Stomach (tissue), 8 donors: ENCODE measurements at regions not wholly inside any gene's neighbourhood (a gene's known extent, or its start where the extent isn't known, plus 50 kb on each side); places are given as distances from the start of the nearest gene placed in this dataset.

ENCODE experiments used
- DNase-seq, 2 donors: peaks; one replicate each; pipeline versions ENCODE4 v3.0.0 to v3.0.0-alpha.2; 2013 to 2019
- H3K27ac ChIP-seq, 5 donors: fragments of 200-600 bp in 4 of 5; sonication (generic) in 4 of 5; one replicate each; pipeline ENCODE4 v1.5.1; 2013 to 2019; ENCODE audit warnings: mild to moderate bottlenecking in 1 of 5, moderate library complexity in 1 of 5
- H3K27me3 ChIP-seq, 3 donors: fragments of 200-600 bp; sonication (generic); one replicate each; pipeline ENCODE4 v1.5.1; 2017 to 2019; ENCODE audit warnings: mixed run types in 1 of 3
- H3K36me3 ChIP-seq, 4 donors: fragments of 200-600 bp; sonication (generic); 1 replicate in 3 of 4; 2 replicates in 1 of 4; pipeline ENCODE4 v1.5.1; 2016 to 2019
- H3K4me1 ChIP-seq, 4 donors: fragments of 200-600 bp; sonication (generic); one replicate each; pipeline ENCODE4 v1.5.1; 2016 to 2019
- H3K4me3 ChIP-seq, 4 donors: fragments of 200-600 bp; sonication (generic) in 3 of 4; one replicate each; pipeline ENCODE4 v1.5.1; 2016 to 2019; ENCODE audit warnings: mild to moderate bottlenecking in 1 of 4
- H3K9me3 ChIP-seq, 4 donors: fragments of 200-600 bp; sonication (generic); one replicate each; pipeline ENCODE4 v1.5.1; 2016 to 2019
- EP300 ChIP-seq: sonication (generic); formaldehyde crosslinking; IDR thresholded peaks from one replicate; pipeline ENCODE4 v1.6.1; 2017; ENCODE audit warnings: antibody characterized with exemption
- POLR2A ChIP-seq, 4 donors: fragments of 450-650 bp; IDR thresholded peaks; one replicate each; pipeline ENCODE4 v1.6.1; 2016; ENCODE audit warnings: antibody characterized with exemption in 4 of 4, control low read depth in 2 of 4, mild to moderate bottlenecking in 1 of 4, moderate library complexity in 1 of 4
- POLR2AphosphoS5 ChIP-seq, 3 donors: sonication (generic); formaldehyde crosslinking; IDR thresholded peaks; one replicate each; pipeline ENCODE4 v1.6.1; 2016; ENCODE audit warnings: antibody characterized with exemption in 3 of 3
- WGBS, 5 donors: extraction: QIAGEN DNeasy Blood & Tissue Kit in 3 of 5; methylation state at CpG; one replicate each; pipeline versions ENCODE4 v1.1.5 to v1.1.7; 2013 to 2018; 5-methylcytosine and 5-hydroxymethylcytosine counted together
- intact Hi-C: fragments of 100-400 bp; cut with DNase I; formaldehyde crosslinking; loops from one replicate; pipeline ENCODE4 v1.15.1; 2023; ENCODE audit warnings: low total_unique reads
- TF ChIP-seq, protein P1 (sequence below), 7 experiments: fragments of 450-650 bp in 4 of 7; fragments of 200-600 bp in 3 of 7; sonication (generic) in 3 of 7; IDR thresholded peaks; one replicate each; pipeline ENCODE4 v1.5.1; 2016 to 2019; ENCODE audit warnings: antibody characterized with exemption in 7 of 7, control low read depth in 2 of 7, mild to moderate bottlenecking in 1 of 7
- donor health status: healthy with polysubstance abuse.
- donor health status: Bipolar disorder and iron deficiency.
- donor health status: healthy.

DNA sequence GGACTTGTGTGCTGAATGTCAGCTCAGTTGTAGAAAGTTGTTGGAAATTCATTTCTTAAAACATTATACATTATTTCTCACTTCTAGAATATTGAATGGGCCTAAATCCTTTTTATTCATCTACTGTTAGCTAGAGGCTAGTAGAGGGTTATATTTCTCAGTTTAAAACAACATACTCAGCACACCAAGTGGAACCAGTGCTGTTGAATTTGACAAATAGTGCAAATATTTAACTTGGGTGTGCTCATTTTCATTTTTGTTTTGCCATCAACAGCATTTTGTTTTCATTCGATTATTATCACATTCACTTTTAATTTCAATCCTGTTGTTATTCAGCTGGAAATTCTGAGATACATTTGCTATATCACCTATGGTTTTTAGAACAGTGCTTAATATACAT is 269.4 kb upstream of the PEX5L start:
- intact Hi-C loops, result no loop called here
- no peak overlapping the region for H3K27ac ChIP-seq
- WGBS, 5 donors, result 45 to 72% (median 64%) methylated on average over 1 of the region's 1 CpG

DNA sequence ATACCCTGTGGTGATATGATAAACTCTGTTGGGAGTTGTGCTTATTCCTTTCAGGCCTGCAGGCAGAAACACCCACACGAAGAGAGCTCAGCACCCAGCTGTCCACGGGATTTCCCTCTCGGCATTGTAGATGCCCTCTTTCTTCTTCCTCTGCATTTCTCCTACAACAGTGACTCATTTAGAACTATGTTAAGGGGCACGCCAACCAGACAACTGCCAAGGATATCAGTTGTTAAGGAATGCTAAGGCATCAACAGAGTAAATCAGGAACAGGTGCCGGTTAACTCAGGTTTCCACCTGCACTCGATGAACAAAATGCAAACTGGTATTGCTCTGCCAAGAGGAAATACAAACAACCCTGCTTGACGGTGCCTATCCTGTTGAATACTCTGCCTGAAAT is 270.0 kb upstream of the PEX5L start:
- Histone ChIP-seq H3K36me3 (no peaks in the 10 kb centered on the region), H3K4me3 (no peak overlapping the region), H3K4me1 (no peaks in the 10 kb centered on the region), H3K9me3 (no peaks in the 10 kb centered on the region), H3K27me3 (no peaks in the 10 kb centered on the region), H3K27ac (no peak overlapping the region)
- intact Hi-C loops, result no loop called here
- peak in 1 of 2 donors; percentile 2 for DNase-seq
- TF ChIP-seq EP300, result no peak
- TF ChIP-seq POLR2A (IDR thresholded peaks at IDR 0.05), result no peak
- WGBS, 5 donors, result 41 to 69% (median 52%) methylated on average over 7 of the region's 7 CpGs

More for the DNA sequence above, 269.4 kb upstream of the PEX5L start:
- TF ChIP-seq POLR2AphosphoS5 (IDR thresholded peaks at IDR 0.05) (no peak), EP300 (no peak), POLR2A (IDR thresholded peaks at IDR 0.05) (no peak)
- TF ChIP-seq, protein P1, sequence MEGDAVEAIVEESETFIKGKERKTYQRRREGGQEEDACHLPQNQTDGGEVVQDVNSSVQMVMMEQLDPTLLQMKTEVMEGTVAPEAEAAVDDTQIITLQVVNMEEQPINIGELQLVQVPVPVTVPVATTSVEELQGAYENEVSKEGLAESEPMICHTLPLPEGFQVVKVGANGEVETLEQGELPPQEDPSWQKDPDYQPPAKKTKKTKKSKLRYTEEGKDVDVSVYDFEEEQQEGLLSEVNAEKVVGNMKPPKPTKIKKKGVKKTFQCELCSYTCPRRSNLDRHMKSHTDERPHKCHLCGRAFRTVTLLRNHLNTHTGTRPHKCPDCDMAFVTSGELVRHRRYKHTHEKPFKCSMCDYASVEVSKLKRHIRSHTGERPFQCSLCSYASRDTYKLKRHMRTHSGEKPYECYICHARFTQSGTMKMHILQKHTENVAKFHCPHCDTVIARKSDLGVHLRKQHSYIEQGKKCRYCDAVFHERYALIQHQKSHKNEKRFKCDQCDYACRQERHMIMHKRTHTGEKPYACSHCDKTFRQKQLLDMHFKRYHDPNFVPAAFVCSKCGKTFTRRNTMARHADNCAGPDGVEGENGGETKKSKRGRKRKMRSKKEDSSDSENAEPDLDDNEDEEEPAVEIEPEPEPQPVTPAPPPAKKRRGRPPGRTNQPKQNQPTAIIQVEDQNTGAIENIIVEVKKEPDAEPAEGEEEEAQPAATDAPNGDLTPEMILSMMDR (IDR thresholded peaks at IDR 0.05), result no peak
- Histone ChIP-seq H3K4me3 (no peak overlapping the region), H3K9me3 (no peaks in the 10 kb centered on the region), H3K4me1 (no peaks in the 10 kb centered on the region), H3K36me3 (no peaks in the 10 kb centered on the region), H3K27me3 (no peaks in the 10 kb centered on the region)
- DNase-seq, result no peak

DNA sequence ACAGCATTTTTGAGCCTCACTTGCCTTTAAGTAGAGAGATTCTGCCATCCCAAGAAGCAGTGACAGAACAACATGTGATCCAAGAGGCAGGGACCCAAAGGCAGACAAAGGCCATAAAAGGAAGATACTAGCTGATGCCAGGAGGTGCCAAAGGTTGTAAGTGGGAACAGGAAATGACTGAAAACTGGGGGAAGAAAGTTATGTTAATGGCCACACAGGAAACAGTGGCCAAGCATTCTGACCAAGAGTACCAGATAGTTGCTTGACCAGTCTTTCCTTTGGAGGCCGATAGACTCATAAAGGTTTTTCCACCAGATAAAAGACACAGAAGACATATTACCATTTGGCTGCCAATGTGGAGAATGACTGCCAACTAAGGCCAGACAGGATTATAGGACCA is 274.5 kb upstream of the PEX5L start:
- intact Hi-C loops, result no loop called here
- TF ChIP-seq EP300 (no peak), POLR2A (IDR thresholded peaks at IDR 0.05) (no peak), POLR2AphosphoS5 (IDR thresholded peaks at IDR 0.05) (no peak)
- TF ChIP-seq, protein P1 (IDR thresholded peaks at IDR 0.05), result no peak
- no peaks in the 10 kb centered on the region for H3K9me3 ChIP-seq
- DNase-seq, result no peak
- no peak overlapping the region for H3K27ac ChIP-seq
- no peaks in the 10 kb centered on the region for H3K4me1 ChIP-seq
- WGBS, 5 donors, result 48 to 75% (median 71%) methylated on average over 1 of the region's 1 CpG
- H3K36me3 ChIP-seq, result no peaks in the 10 kb centered on the region
- no peaks in the 10 kb centered on the region for H3K27me3 ChIP-seq
- no peak overlapping the region for H3K4me3 ChIP-seq

DNA sequence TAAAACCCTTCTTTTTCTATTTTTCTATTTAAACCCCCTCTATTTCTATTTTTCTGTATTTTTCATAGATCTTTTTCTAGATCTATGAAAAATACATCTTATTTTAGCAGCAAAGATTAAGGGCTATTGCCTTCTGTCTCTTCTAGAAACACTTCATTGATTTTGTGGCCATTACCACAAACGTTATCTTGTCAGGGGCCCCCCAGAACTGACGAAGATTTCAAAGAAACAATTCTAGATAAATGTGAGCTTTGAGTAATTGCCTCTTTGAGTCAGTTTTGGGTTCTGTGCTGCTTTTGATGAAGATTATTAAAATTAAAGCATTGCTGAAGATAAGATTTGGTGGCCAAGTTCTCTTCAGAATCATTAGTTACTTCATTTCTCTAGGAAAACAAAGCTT is 279.6 kb upstream of the PEX5L start:
- no peak for DNase-seq
- Histone ChIP-seq H3K27me3 (no peaks in the 10 kb centered on the region), H3K9me3 (no peaks in the 10 kb centered on the region), H3K4me1 (no peaks in the 10 kb centered on the region), H3K4me3 (no peak overlapping the region), H3K27ac (no peak overlapping the region), H3K36me3 (no peaks in the 10 kb centered on the region)
- TF ChIP-seq, protein P1 (IDR thresholded peaks at IDR 0.05), result no peak
- TF ChIP-seq POLR2AphosphoS5 (IDR thresholded peaks at IDR 0.05) (no peak), POLR2A (IDR thresholded peaks at IDR 0.05) (no peak), EP300 (no peak)
- 27 to 37% (median 31%) methylated on average over 2 of the region's 2 CpGs for WGBS, 5 donors
- intact Hi-C loops, result no loop called here

- Histone ChIP-seq H3K27ac (no peak overlapping the region), H3K4me1 (no peaks in the 10 kb centered on the region), H3K4me3 (no peak overlapping the region), H3K9me3 (no peaks in the 10 kb centered on the region), H3K36me3 (no peaks in the 10 kb centered on the region), H3K27me3 (no peaks in the 10 kb centered on the region)
- 90 to 94% (median 93%) methylated on average over 2 of the region's 2 CpGs for WGBS, 5 donors
- no peak for DNase-seq
- intact Hi-C loops, result no loop called here
- TF ChIP-seq POLR2AphosphoS5 (IDR thresholded peaks at IDR 0.05) (no peak), POLR2A (IDR thresholded peaks at IDR 0.05) (no peak), EP300 (no peak)
- TF ChIP-seq, protein P1 (IDR thresholded peaks at IDR 0.05), result no peak
Observed at GRCh38 chr3:180319461-180319860, 282.5 kb upstream of the TTC14 start.
